Prostate gland (tissue), 2 donors: ENCODE measurements at regions not wholly inside any gene's neighbourhood (a gene's known extent, or its start where the extent isn't known, plus 50 kb on each side); places are given as distances from the start of the nearest gene placed in this dataset.

Experiments used
- DNase-seq: peaks from one replicate; pipeline ENCODE4 v3.0.0-alpha.2; 2019; ENCODE audit warnings: low spot score
- H3K27ac ChIP-seq, 2 donors: fragments of 200-600 bp; sonication (generic); 2 replicates each; pipeline ENCODE4 v1.5.1; 2017 to 2019
- H3K27me3 ChIP-seq: fragments of 200-600 bp; sonication (generic); replicated peaks from 2 replicates; pipeline ENCODE4 v1.5.1; 2019; ENCODE audit not compliant: insufficient read depth
- H3K36me3 ChIP-seq, 2 donors: fragments of 200-600 bp; sonication (generic); 1 replicate in 1 of 2; 2 replicates in 1 of 2; pipeline versions ENCODE4 v1.5.1 to v1.8.1; 2017 to 2019
- H3K4me1 ChIP-seq: fragments of 200-600 bp; sonication (generic); replicated peaks from 2 replicates; pipeline ENCODE4 v1.5.1; 2019
- H3K4me3 ChIP-seq, 2 donors: fragments of 200-600 bp; sonication (generic); 2 replicates each; pipeline ENCODE4 v1.5.1; 2017 to 2019
- H3K9me3 ChIP-seq: fragments of 200-600 bp; sonication (generic); 2 replicates; pipeline ENCODE4 v1.5.1; 2017
- POLR2A ChIP-seq: fragments of 450-650 bp; IDR thresholded peaks from one replicate; pipeline ENCODE4 v1.6.1; 2016; ENCODE audit warnings: antibody characterized with exemption, mild to moderate bottlenecking
- POLR2AphosphoS5 ChIP-seq: sonication (generic); formaldehyde crosslinking; IDR thresholded peaks from one replicate; pipeline ENCODE4 v1.6.1; 2017; ENCODE audit warnings: antibody characterized with exemption
- WGBS: methylation state at CpG from one replicate; pipeline ENCODE4 v1.1.5; 2018; 5-methylcytosine and 5-hydroxymethylcytosine counted together
- intact Hi-C: fragments of 100-400 bp; cut with DNase I; formaldehyde crosslinking; loops from one replicate; pipeline ENCODE4 v1.14.2; 2022
- TF ChIP-seq, protein P1 (sequence below), 4 experiments: fragments of 200-600 bp in 2 of 4; fragments of 450-650 bp in 2 of 4; sonication (generic) in 2 of 4; IDR thresholded peaks; 1 replicate in 3 of 4; 2 replicates in 1 of 4; pipeline ENCODE4 v1.5.1; 2016 to 2019; ENCODE audit warnings: antibody characterized with exemption in 4 of 4, mild to moderate bottlenecking in 2 of 4, moderate library complexity in 2 of 4

DNA sequence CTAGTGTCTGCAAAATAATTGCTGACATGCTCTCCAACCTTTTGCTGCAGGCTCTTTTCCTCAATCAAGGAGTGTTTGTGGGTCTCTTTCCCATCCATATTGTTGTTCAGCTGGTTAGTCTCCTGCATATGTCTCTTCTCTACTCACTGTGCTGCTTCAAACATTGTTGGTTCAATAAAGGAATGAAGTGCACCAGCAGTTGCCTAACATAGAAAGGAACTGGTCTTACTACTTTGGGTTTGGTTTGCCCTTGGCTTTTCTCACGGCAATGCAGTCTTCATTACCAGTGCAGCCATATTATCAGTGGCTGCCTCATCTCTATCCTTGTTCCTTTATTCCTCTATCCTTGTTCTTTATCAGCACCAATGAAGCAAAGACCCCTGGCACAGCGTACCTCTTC lies 169.7 kb upstream of the TPK1 start:
- intact Hi-C loops = no loop called here
- H3K27ac ChIP-seq = no peak overlapping the region
- WGBS = 84% methylated on average over 2 of the region's 2 CpGs
- no peak overlapping the region for H3K4me3 ChIP-seq
- TF ChIP-seq, protein P1, sequence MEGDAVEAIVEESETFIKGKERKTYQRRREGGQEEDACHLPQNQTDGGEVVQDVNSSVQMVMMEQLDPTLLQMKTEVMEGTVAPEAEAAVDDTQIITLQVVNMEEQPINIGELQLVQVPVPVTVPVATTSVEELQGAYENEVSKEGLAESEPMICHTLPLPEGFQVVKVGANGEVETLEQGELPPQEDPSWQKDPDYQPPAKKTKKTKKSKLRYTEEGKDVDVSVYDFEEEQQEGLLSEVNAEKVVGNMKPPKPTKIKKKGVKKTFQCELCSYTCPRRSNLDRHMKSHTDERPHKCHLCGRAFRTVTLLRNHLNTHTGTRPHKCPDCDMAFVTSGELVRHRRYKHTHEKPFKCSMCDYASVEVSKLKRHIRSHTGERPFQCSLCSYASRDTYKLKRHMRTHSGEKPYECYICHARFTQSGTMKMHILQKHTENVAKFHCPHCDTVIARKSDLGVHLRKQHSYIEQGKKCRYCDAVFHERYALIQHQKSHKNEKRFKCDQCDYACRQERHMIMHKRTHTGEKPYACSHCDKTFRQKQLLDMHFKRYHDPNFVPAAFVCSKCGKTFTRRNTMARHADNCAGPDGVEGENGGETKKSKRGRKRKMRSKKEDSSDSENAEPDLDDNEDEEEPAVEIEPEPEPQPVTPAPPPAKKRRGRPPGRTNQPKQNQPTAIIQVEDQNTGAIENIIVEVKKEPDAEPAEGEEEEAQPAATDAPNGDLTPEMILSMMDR (IDR thresholded peaks at IDR 0.05) = no peak
- TF ChIP-seq POLR2A (no peak), POLR2AphosphoS5 (no peak)
- no peaks in the 10 kb centered on the region for H3K36me3 ChIP-seq
- H3K9me3 ChIP-seq = no peaks in the 10 kb centered on the region
- DNase-seq = no peak
- H3K27me3 ChIP-seq = no peaks in the 10 kb centered on the region
- no peaks in the 10 kb centered on the region for H3K4me1 ChIP-seq

DNA sequence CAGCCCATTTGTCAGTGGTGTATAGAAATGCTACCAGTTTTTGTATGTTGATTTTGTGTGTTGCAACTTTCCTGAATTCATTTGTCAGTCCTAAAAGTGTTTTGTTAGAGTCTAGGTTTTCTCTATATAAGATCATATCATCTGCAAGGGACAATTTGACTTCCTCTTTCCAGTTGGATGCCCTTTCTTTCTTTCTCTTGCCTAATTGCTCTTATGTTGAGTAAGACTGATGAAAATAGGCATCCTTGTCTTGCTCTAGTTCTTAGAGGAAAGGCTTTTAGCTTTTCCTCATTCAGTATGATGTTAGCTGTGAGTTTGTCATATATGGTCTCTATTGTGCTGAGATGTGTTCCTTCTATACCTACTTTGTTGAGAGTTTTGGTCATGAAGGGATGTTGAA lies 161.7 kb upstream of the TPK1 start:
- TF ChIP-seq, protein P1 (IDR thresholded peaks at IDR 0.05) = no peak
- TF ChIP-seq POLR2AphosphoS5 = no peak
- TF ChIP-seq POLR2A = no peak
- H3K4me1 ChIP-seq = no peaks in the 10 kb centered on the region
- intact Hi-C loops = no loop called here
- H3K27me3 ChIP-seq = no peaks in the 10 kb centered on the region
- H3K9me3 ChIP-seq = no peaks in the 10 kb centered on the region
- no peak for DNase-seq
- H3K4me3 ChIP-seq = no peak overlapping the region
- H3K27ac ChIP-seq = no peak overlapping the region
- no peaks in the 10 kb centered on the region for H3K36me3 ChIP-seq

DNA sequence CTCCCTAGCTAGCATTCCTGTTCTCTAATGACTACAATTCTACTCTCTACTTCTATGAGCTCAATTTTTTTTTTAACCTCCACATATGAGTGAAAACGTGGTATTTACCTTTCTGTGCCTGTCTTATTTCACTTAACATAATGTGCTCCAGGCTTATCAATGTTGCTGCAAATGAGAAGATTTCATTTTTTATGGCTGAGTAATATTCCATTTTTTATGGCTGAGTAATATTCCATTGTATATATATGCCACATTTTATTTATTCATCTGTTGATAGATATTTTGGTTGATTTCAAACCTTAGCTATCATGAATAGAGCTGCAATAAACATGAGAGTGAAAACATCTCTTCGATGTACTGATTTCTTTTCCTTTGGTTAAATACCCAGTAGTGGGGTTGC lies 159.6 kb upstream of the TPK1 start:
- no peaks in the 10 kb centered on the region for H3K4me1 ChIP-seq
- no peak overlapping the region for H3K4me3 ChIP-seq
- intact Hi-C loops = no loop called here
- WGBS = 74% methylated on average over 2 of the region's 2 CpGs
- DNase-seq = no peak
- no peaks in the 10 kb centered on the region for H3K36me3 ChIP-seq
- H3K9me3 ChIP-seq = no peaks in the 10 kb centered on the region
- no peaks in the 10 kb centered on the region for H3K27me3 ChIP-seq
- H3K27ac ChIP-seq = no peak overlapping the region
- TF ChIP-seq, protein P1 (IDR thresholded peaks at IDR 0.05) = no peak
- no peak for TF ChIP-seq POLR2AphosphoS5
- no peak for TF ChIP-seq POLR2A

DNA sequence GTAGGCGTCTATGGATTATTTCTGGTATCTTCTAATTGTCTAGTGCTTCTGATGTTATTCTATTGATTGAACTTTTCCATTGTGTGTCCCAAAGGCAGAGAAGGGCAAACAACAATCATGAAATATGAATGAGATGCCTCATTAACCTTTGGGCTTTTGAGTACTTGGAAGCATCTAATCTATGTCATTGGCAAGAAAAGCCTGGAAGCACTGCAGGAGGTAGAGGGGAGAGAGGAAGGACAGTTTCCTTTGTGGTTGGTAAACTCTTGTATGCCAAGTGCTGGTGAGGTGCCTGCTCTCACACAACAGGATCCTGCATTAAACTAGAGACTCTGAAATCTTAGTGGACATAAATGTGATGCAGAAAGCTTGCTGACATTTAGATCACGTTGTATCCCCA lies 155.2 kb upstream of the TPK1 start:
- no peaks in the 10 kb centered on the region for H3K9me3 ChIP-seq
- H3K27ac ChIP-seq = no peak overlapping the region
- TF ChIP-seq POLR2AphosphoS5 (no peak), POLR2A (no peak)
- TF ChIP-seq, protein P1 (IDR thresholded peaks at IDR 0.05) = no peak
- H3K4me1 ChIP-seq = no peaks in the 10 kb centered on the region
- H3K27me3 ChIP-seq = no peaks in the 10 kb centered on the region
- H3K4me3 ChIP-seq = no peak overlapping the region
- H3K36me3 ChIP-seq = no peaks in the 10 kb centered on the region
- DNase-seq = no peak
- WGBS = 64% methylated on average over 2 of the region's 2 CpGs
- intact Hi-C loops = no loop called here

DNA sequence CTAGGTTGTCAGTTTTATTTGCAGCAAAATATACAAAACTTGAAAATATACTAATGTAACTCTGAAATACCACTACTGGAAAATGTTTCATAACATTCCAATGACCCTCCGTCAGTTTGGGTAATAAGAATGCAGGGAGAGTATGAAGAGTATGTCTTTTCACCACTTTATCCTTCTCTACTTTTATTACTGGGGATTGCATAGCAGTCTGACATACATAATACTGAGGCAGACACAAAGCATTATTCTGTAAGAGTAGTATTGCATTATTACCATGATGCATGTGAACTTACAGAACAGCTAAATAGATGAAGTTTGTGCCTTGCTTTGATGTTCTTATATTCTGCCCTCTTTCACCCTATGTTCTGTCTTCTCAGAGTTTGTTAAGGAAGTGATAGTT lies 151.8 kb upstream of the TPK1 start:
- Histone ChIP-seq H3K36me3 (no peaks in the 10 kb centered on the region), H3K9me3 (no peaks in the 10 kb centered on the region), H3K27ac (no peak overlapping the region), H3K4me3 (no peak overlapping the region), H3K27me3 (no peaks in the 10 kb centered on the region), H3K4me1 (no peaks in the 10 kb centered on the region)
- WGBS = 62% methylated on average over 1 of the region's 1 CpG
- intact Hi-C loops = no loop called here
- TF ChIP-seq, protein P1 (IDR thresholded peaks at IDR 0.05) = no peak
- TF ChIP-seq POLR2A (no peak), POLR2AphosphoS5 (no peak)
- DNase-seq = no peak
